MCF 10A (cell line): ENCODE measurements at regions not wholly inside any gene's neighbourhood (a gene's known extent, or its start where the extent isn't known, plus 50 kb on each side); places are given as distances from the start of the nearest gene placed in this dataset.

Source experiments
- BruUV-seq: library from RNA; stranded (reverse); fragments of 400-500 nt; replicated peaks from 2 replicates; lab custom pipeline; 2021; lab: Mats Ljungman, UMichigan
- CTCF ChIA-PET: fragments of 300-600 bp; sonication (Branson Sonifier 250); formaldehyde crosslinking; extraction: SDS; loops from one replicate; lab custom pipeline; 2021; ENCODE audit warnings: antibody characterized with exemption, inconsistent platforms; lab: Yijun Ruan, JAX
- POLR2A ChIA-PET: fragments of 300-600, 350-650 bp; sonication (Branson Sonifier 250); formaldehyde crosslinking; extraction: SDS; loops from one replicate; lab custom pipeline; 2020; ENCODE audit warnings: antibody characterized with exemption, inconsistent platforms; lab: Yijun Ruan, JAX
- DNase-seq: peaks from one replicate; pipeline ENCODE4 v3.0.0-alpha.2; 2018; ENCODE audit not compliant: unreplicated experiment
- H3K27ac Mint-ChIP-seq: one replicate; pipeline ENCODE4 v1.8.0; 2022; ENCODE audit warnings: mild to moderate bottlenecking, low read depth, mixed read lengths; ENCODE audit not compliant: unreplicated experiment
- H3K27me3 Mint-ChIP-seq: one replicate; pipeline ENCODE4 v1.8.0; 2022; ENCODE audit warnings: mixed read lengths; ENCODE audit not compliant: insufficient read depth, unreplicated experiment
- H3K36me3 Mint-ChIP-seq: one replicate; pipeline ENCODE4 v1.8.0; 2022; ENCODE audit warnings: mild to moderate bottlenecking, moderate library complexity, mixed read lengths; ENCODE audit not compliant: insufficient read depth, unreplicated experiment
- H3K4me1 Mint-ChIP-seq: one replicate; pipeline ENCODE4 v1.8.0; 2022; ENCODE audit warnings: mixed read lengths; ENCODE audit not compliant: insufficient read depth, unreplicated experiment
- H3K4me3 Mint-ChIP-seq: one replicate; pipeline ENCODE4 v1.8.0; 2022; ENCODE audit warnings: mild to moderate bottlenecking, moderate library complexity, mixed read lengths; ENCODE audit not compliant: unreplicated experiment
- H3K9me3 Mint-ChIP-seq: one replicate; pipeline ENCODE4 v1.8.0; 2022; ENCODE audit warnings: mixed read lengths; ENCODE audit not compliant: unreplicated experiment
- CTCF ChIP-seq: fragments of 200-600 bp; IDR thresholded peaks from one replicate; pipeline ENCODE4 v1.8.0; 2022; ENCODE audit warnings: antibody characterized with exemption, mild to moderate bottlenecking; ENCODE audit not compliant: unreplicated experiment
- intact Hi-C: fragments of 100-400 bp; cut with micrococcal nuclease; formaldehyde crosslinking; loops from 2 replicates; pipeline ENCODE4 v1.14.1; 2022

- Mint-ChIP-seq H3K9me3 (no peaks in the 10 kb centered on the region), H3K4me3 (no peak overlapping the region), H3K4me1 (no peaks in the 10 kb centered on the region), H3K27ac (no peak overlapping the region), H3K27me3 (peaks cover 18% of the 10 kb centered on the region), H3K36me3 (no peaks in the 10 kb centered on the region)
- intact Hi-C loops: no loop called here
- no TSS peak for BruUV-seq
- no peak for TF ChIP-seq CTCF
- CTCF ChIA-PET: no interaction called here
- no peak for DNase-seq
- POLR2A ChIA-PET: no interaction called here
These were observed 232.2 kb downstream of the ERMARD start for GRCh38 chr6:169983651-169984050.

GRCh38 chr6:169982461-169983386 is 231.3 kb downstream of the ERMARD start:
- Mint-ChIP-seq H3K27me3 (peaks cover 18% of the 10 kb centered on the region), H3K27ac (no peak overlapping the region), H3K4me3 (no peak overlapping the region), H3K4me1 (no peaks in the 10 kb centered on the region), H3K36me3 (no peaks in the 10 kb centered on the region), H3K9me3 (no peaks in the 10 kb centered on the region)
- intact Hi-C loops: no loop called here
- ChIA-PET POLR2A (no interaction called here), CTCF (interaction anchor here (0.5 kb wide), 1 partner anchor 511 kb away, joined by 3 read pairs; no protein-coding TSS in a partner anchor)
- no peak for DNase-seq
- TF ChIP-seq CTCF: no peak
- no TSS peak for BruUV-seq

- no TSS peak for BruUV-seq
- Mint-ChIP-seq H3K27ac (no peak overlapping the region), H3K4me1 (peaks cover 3% of the 10 kb centered on the region), H3K4me3 (no peak overlapping the region), H3K27me3 (peaks cover 18% of the 10 kb centered on the region), H3K36me3 (no peaks in the 10 kb centered on the region), H3K9me3 (no peaks in the 10 kb centered on the region)
- CTCF ChIA-PET: interaction anchor here (0.8 kb wide), 1 partner anchor 312 kb away, joined by 3 read pairs; no protein-coding TSS in a partner anchor
- DNase-seq: no peak
- no peak for TF ChIP-seq CTCF
- POLR2A ChIA-PET: no interaction called here
- intact Hi-C loops: no loop called here
These were observed 230.5 kb downstream of the ERMARD start for GRCh38 chr6:169981969-169982368.

GRCh38 chr6:169981568-169981967 is 230.1 kb downstream of the ERMARD start:
- no TSS peak for BruUV-seq
- intact Hi-C loops: no loop called here
- no peaks in the 10 kb centered on the region for H3K9me3 Mint-ChIP-seq
- H3K4me3 Mint-ChIP-seq: no peak overlapping the region
- H3K27ac Mint-ChIP-seq: no peak overlapping the region
- H3K27me3 Mint-ChIP-seq: peaks cover 18% of the 10 kb centered on the region
- TF ChIP-seq CTCF: no peak
- peaks cover 7% of the 10 kb centered on the region for H3K4me1 Mint-ChIP-seq
- ChIA-PET CTCF (interaction anchor here (0.8 kb wide), 1 partner anchor 313 kb away, joined by 3 read pairs; no protein-coding TSS in a partner anchor), POLR2A (no interaction called here)
- H3K36me3 Mint-ChIP-seq: no peaks in the 10 kb centered on the region
- no peak for DNase-seq
